GM18502 (cell line): ENCODE measurements at regions not wholly inside any gene's neighbourhood (a gene's known extent, or its start where the extent isn't known, plus 50 kb on each side); places are given as distances from the start of the nearest gene placed in this dataset.

ENCODE experiments used
- ATAC-seq: cut with Tn5 transposase; IDR thresholded peaks from one replicate; pipeline ENCODE4 v1.9.1; 2021; ENCODE audit warnings: mild to moderate bottlenecking; ENCODE audit not compliant: unreplicated experiment, poor library complexity

DNA sequence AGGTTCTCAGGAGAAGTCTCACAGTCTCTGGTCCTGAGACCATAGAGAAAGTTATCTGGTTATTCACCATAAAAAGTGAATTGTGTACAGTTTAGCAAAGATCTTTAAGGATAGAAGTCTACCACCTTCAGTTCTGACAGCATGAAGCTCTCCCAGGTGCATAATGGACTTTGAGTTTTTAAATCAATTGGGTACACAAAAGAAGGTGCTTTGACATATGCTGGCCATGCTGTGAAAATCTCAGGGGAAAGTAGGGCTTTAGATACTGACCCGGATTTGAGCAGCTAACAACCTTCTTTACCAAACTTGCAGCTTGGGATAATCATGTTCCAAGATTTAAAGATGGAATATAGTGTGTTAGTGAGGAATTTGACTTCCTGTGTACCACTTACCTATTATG is 264.2 kb downstream of the ZSWIM6 start:
- no peak for ATAC-seq

DNA sequence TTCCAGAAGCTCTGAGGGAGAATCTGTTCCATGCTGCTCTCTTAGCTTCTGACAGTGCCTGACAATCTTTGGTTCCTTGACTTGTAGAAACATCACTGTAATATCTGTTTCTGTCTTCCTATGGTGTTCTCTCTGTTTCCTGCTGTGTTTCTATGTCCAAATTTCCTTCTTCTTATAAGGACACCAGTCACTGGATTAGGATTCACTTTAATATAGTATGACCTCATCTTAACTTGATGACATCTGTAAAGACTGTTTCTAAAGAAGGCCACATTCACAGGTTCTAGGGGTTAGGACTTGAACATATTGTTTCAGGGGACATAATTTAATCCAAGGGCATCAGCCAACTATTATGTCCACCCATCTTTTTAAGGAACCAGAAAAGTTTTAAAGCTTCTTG is 265.6 kb downstream of the ZSWIM6 start:
- no peak for ATAC-seq

DNA sequence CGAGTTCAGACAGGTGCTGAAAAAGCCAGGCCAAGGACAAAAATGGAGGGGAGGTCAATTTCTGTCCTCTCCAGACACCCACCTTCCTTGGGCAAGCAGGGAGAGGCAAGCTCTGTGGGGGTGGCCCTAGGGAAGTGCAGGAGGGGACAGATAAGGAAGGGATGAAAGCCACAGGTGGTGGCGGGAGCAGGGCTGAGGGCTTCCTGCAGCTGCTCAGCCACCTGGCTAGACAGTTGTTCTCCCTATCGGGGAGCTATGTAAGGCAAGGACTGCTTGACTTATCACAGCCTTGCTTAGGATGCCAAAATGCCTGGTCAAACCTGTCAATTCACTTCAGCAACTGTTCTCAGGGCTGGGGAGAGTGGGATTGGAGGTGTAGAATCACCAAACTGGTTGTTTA is 266.1 kb downstream of the ZSWIM6 start:
- ATAC-seq: no peak

DNA sequence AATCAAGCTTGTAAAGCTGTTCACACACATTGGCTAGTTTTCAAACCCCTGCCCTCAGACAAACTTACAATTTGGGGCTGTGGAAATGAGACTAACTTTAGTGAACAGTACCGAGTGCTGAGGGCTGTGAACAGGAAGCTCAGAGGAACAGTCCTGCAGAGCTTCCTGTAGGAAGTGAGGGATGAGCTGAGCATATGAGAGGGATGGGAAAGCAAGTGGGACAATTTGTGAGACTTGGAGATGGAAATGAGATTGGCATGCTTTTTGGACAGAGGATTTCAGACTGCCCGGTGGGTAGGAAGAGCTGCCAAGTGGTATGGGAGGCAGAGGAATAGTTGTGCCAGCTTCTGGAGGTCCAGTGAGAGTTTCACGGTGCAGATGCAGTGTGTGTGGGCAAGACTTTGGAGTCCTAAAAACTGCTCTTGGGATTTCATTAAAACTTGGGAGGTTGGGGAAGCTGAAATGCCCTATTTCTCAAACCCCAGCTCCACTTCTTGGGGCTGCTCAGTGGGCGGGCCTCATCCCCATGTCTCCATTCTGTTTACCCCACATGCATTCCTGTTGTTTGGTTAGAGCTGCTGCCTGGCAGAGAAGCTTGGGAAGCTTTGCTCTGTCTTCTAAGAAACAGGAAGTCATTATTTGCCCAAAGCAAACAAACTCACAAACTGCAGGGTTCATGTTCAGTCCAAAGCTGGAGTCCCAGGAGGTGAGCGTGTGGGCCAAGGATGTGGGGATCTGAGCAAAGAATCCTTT is 267.5 kb downstream of the ZSWIM6 start:
- ATAC-seq: no peak

DNA sequence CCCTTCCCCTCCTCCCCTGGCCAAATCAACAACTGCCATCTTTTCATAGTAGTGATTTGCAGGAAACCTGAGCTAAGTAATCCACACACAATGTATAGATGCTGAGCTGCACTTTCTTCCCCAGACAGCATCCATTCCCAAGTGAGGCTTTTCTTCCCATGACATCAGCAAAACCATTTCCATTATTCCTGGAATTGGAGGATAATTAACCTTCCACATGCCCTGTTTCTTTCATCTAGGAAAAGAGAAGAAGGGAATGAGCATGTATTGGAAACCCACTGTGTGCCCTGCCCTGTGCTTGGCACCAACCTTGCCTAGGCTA is 268.0 kb downstream of the ZSWIM6 start:
- no peak for ATAC-seq

DNA sequence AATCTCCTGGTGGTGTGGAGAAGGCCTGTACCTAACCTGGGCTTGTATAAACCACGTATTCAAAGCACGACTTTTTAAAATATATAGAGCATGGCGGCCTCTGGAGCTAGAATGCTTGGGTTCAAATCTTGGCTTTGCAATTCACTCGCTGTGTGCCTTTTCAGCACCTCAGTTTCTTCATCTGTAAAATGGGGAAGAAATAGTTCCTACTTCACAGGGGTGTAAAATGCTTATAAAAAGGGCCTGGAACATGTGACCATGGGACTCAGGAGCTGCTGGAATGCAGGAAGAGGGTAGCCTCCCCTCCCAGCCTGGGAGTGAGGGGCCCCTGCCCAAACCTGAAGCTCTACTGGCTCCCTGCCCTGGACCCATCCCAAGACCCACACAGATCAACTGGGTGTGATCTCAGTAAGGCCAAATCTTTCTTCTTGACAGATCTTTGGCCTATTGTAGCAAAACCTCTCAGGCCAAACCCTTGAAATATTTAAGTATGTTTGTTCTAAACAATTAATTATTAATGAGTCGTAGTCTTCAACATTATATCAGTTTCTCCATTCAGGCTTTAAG is 269.0 kb downstream of the ZSWIM6 start:
- ATAC-seq: no peak

DNA sequence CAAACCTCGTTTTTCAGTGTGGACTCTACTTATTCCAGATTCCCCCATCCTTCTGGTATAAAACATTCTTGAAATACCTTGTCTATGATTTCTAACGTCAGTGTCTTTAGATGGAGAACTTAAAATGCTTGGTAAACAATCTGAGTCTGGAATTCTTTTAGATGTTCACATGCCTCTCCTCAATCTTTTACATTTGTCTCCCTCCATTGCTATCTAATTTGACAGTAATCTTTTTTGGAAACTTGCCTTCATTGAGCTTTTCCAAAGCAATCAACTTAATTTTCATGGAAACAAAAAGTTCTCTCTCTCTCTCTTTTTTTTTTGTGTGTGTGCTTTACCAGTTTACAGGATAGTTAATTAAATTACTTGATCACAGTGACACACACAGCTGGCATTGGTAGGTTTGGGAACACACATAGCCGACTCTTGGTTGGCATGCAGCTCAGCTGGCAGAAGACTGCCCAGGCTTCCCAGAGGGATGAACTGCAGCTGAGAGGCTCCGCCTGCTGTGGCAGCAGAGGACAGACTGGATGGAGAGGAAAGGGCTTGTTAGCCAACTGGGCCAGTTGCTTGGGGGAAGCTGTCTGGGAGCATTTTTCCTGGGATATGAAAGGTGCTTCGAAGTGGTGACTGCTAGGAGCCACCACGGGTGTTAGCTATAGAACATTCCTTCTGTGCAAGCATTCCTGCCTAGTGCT is 271.3 kb downstream of the ZSWIM6 start:
- no peak for ATAC-seq

DNA sequence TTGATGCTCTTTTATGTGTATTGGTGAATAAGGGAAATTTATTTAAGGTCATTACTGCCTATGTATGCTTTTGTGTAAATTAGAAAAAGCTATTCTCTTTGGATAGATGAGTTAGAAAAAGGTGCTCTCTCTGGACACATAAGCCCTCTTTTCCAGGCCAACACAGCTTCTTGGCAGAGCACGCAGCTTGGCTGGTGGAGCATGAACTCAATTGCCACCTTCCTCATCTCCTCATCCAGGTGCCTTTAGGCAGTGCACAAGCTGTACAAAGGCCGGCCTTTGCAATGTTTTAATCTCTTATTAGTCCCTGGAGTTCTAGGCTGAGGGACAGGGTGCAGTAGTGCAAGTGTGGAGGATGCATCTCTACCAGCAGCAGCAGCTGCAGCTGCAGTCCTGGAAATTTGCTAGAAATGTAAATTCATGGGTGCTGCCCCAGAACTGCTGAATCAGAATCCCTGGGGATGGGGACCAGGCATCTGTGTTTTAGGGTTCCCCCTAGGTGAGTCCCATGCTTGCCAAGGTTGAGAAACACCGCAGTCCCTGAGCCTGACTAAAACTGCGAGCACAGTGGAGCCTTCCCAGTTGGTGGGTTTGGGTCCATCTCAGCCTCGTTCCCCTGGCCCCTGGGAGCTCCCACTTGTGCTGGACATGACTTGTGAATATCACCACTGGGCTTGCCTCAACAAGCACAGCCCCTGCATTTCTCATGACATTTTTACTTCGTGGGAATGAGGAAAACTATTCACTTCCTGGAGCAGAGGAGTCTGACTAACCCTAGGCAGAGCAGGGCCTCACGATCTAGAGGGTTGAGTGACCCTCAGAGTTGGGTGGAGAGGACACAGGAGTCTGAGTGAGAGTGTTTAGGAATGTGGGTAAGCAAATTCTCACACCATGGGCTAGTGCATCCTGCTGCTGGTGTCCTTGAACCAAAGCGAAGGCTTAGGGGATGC is 272.3 kb downstream of the ZSWIM6 start:
- no peak for ATAC-seq

DNA sequence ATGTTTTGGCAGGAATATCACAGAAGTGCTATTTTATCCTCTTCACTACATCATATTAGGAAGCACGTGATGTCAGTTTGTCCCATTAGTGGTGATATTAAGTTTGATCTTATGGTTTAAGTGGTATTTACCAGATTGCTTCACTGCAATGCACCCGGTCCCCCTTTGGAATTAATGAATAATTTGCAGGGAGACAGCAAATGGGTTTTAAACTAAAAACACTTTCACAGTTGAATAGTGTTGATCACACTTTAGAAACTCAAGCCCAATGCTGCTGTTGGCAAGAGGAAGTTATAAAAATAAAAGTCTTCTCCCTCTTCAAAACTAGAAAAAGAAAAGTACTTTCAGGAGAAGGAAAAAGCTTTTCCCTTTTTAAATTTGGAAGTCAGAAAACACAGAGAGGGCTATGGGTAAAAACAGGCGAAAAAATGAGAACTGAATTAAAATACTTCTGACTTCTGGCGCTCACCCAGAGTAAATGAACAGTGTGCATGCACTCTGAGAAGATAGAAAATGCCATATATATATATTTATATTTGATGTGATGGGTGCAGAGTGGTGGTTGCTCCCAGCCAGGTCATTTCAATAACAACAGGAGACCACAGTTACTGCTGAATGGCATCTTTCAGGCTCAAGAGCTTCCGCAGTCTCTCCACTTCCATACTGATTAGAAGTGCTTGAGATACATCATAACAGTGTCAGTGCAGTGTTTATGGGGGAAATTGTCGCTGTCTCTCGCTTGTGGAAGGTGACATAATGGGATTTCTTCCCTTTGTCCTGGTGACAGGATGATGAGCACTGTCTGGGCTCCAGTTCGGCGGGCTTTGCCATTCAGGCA is 278.0 kb downstream of the ZSWIM6 start:
- ATAC-seq: no peak

DNA sequence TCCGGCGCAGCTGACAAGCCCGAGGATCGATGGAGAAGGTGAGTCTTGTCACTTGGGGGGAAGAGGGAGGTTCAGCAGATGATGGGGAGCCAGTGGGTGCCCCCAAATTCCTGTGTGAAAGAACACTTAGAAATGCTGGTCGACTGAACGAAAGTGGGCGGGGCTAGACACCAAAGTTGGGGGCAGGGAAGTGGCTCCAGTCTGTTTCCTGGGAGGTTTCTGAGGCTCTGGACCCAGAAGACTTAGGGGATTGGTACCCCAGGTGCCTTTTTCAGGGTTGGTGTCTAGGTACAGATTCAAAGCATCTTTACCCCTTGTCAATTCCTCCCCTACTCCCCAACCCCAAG is 278.6 kb downstream of the ZSWIM6 start:
- ATAC-seq: no peak

DNA sequence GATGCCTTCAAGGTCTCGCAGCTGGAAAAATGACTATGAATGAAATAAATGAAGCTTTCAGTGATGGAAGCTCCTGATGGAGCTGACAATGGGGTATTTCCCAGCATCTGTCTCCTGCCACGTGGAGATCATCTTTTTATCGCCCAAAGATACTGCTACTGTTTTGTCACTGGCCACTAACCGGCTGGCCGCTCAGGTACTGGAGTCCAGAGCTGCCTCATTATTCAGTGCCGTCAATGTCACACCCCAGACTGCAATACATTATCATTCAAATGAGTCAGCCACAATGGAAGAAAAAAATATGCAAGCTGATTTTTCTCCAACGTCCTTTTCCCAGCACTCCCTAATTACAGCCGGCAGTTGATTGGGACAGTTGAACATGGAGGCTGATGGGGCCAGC is 280.4 kb downstream of the ZSWIM6 start:
- ATAC-seq: no peak

DNA sequence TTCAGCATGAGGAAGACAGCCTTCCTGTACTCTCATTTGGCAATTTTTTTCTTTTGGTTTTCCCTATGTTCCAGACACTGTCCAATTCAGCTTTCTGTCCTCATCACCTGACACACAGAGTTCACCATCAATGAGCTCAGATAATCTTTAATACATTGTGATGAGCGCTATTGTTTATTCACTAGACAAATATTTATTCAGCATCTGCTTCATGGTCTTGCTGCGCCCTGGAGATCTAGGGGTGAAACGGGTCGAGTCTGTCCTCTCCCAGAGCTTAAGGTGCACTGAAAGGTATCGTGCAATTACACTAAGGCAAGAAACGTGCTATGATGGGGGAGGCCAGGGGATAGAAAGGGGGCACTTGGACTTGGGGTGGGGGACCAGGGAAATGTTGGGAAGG is 281.6 kb downstream of the ZSWIM6 start:
- ATAC-seq: no peak

DNA sequence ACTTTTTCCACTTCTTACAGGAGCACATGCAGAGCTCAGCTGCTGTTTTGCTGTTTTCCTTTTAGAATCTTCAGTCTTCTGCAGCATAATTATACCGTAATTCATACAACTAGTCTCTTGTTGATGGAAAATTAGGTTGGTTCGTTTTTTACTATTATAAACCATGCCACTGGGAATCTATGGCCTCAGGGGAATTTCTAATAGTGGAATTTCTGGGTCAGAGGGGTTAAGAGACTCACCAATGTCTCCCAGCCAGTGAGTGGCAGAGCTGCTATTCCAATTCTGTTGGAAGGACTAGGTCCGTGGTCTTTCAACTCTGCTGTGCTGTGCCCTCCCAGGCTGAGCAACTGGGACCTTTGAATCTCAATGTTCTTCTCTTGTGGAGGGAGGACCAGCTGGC is 282.5 kb downstream of the ZSWIM6 start:
- ATAC-seq: no peak

DNA sequence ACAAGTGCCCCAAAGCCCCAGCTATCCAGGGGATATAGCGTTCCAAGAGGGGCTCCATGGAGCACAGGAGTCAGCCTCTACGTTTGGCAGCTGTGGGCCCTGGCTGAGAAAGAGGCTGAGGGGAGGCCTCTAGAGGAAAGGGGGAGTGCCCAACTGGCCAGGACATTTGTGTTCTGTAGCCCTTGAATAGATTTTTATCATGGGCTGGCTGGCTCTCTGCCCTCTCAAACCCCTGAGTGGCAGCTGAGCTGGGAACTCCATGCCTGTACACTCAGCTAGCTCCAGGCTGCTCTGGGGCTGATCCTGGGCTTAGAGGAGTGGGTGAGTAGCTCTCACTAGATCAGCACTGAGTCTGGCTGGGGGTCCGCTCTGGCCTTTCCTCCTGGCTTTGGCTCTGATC is 285.0 kb downstream of the ZSWIM6 start:
- no peak for ATAC-seq

DNA sequence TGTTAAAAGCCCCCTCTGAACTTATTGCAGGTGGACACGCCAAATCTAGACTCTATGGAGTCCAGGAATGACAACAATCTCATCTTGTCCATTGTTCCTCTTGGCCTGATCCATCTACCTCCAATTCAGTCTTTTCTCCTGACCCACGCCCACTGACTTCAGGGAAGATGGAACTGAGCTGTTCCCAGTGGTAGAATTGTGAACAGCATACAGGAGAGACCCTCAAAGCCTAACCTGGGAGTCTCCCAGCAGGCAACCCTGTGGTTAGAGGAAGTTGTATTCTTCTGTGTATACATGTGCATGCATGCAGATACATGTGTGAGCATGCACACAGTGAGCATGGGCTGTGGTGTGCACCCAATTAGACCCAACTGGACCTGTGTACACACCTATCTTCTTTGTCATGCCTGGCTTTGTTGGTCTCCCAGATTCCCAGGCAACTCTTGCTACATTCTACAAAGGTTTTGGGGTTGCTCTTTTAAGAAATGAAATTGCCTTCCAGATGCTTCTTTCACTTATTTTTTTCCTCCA is 286.0 kb downstream of the ZSWIM6 start:
- ATAC-seq: no peak

DNA sequence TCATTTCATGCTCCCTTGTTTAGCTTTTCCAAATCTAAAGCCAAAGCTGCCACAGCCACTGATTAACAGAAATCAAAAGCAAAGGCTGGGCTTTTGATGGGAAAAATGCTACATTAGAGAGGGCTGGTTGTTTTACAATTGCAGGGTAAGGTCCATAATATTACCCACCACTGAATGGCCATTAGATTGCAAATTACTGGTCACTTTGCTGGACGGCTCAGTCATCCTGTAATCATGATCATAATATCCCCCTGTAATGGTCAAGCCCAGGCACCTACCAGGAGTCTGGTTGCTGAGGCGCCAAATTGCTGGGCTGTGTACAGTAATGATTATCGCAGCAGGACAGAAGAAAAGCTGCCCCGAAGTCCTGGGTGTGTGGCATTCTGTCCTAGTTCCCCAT is 286.5 kb downstream of the ZSWIM6 start:
- no peak for ATAC-seq

DNA sequence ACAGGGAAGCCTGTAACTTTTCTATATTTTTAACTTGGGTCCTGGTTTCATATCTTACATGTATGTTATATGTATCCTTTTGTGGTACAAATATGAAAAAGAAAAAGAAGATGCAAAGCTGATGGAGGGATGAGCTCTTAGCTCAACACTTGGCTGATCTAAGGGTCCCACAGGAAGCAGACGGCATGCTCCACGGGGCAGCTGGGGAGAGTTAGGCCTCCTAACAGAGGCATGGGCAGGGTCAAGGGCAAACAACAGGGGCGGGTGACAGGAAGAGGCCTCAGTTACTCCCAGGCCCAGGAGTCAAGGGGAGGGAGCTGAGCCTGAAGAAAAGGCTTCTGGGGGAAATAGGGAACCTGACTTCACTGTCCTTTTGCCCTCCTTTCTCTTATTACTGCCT is 287.2 kb downstream of the ZSWIM6 start:
- no peak for ATAC-seq

DNA sequence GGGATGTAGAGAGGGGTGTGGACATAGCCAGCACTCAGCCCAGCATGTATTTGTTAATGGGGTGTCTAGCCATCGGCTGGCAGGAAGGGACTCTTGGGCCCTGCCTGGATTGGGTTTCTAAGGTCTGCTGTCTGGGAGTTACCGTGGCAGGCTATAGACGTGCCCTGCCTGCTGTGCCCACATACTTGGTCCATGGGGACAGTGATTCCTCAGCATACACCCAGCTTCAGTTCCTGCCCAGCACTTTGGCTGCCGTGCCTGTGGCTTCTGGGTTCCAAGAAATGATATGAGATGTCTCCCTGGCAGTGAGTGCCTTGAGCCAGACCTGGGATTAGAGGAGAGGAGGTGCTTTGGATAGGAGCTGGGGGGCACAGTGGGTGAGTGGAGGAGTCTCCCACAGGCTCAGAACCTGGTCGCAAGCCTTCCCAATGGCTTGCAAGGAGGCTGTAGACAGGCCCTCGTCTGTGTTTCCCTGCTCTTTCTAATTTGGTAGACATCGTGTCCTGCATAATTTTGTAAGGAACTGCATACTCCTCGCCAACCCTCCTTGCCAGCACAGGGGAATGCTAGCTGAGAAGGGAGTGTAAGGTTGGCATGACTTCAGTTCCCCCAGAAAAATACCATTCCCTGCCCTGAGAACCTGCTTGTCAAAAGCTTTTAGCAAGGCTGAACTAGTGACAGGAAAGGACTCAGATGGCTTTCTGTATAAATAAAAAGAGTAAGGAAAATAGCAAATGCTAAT is 287.9 kb downstream of the ZSWIM6 start:
- no peak for ATAC-seq

DNA sequence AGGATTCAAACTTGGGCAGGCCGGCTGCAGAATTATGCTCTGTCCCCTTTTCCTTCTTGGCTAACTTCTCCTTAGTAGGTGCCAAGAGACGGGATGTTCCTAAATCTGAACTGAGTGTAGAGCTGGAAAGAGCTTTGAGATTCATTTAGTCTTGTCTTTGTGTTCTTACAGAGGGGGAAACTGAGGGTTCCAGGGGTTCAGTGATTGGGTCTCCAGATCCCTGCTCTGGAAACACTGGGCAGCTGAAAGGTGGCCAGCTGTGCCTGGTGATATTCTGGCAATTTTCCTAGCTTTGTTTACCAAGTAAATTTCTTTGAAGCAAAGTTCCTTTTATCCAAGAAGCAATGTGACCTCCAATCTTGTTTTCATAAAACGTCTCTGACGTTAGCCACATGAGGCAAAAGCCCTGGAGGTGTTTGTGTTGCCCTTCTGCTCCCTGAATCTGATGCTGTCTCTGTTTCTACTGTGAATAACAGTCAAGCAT is 288.7 kb downstream of the ZSWIM6 start:
- ATAC-seq: no peak
